Gastrocnemius medialis (tissue), 4 donors: ENCODE measurements at regions not wholly inside any gene's neighbourhood (a gene's known extent, or its start where the extent isn't known, plus 50 kb on each side); places are given as distances from the start of the nearest gene placed in this dataset.

Experiments used
- POLR2A ChIP-seq, 2 donors: fragments of 450-650 bp; IDR thresholded peaks; one replicate each; pipeline ENCODE4 v1.6.1; 2017; ENCODE audit warnings: antibody characterized with exemption in 2 of 2, mild to moderate bottlenecking in 2 of 2, moderate library complexity in 2 of 2
- TF ChIP-seq, protein P1 (sequence below), 5 experiments: fragments of 450-650 bp in 3 of 5; fragments of 200-600 bp in 2 of 5; sonication (generic) in 2 of 5; IDR thresholded peaks in 4 of 5; conservative IDR thresholded peaks in 1 of 5; 1 replicate in 4 of 5; 2 replicates in 1 of 5; pipeline ENCODE4 v1.5.1; 2016 to 2019; ENCODE audit warnings: antibody characterized with exemption in 5 of 5, mild to moderate bottlenecking in 3 of 5, moderate library complexity in 3 of 5

DNA sequence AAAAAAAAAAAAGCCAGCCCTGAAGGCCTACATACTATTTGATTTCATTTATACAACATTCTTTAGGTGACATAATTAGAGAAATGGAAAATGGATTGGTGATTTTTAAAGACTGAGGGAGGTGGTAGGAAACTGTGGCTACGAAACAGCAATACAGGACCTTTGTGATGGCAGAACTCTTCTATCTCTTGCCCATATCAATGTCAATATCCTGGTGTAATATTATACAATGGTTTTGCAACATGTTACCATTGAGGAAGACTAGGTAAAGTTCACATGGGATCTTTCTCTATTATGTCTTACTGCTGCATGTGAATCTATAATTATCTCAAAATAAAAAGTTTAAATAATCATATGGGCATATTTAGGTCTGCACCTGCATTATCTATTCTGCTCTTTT is 371.2 kb downstream of the ETS1 start:
- TF ChIP-seq POLR2A (IDR thresholded peaks at IDR 0.05) = no peak
- TF ChIP-seq, protein P1, sequence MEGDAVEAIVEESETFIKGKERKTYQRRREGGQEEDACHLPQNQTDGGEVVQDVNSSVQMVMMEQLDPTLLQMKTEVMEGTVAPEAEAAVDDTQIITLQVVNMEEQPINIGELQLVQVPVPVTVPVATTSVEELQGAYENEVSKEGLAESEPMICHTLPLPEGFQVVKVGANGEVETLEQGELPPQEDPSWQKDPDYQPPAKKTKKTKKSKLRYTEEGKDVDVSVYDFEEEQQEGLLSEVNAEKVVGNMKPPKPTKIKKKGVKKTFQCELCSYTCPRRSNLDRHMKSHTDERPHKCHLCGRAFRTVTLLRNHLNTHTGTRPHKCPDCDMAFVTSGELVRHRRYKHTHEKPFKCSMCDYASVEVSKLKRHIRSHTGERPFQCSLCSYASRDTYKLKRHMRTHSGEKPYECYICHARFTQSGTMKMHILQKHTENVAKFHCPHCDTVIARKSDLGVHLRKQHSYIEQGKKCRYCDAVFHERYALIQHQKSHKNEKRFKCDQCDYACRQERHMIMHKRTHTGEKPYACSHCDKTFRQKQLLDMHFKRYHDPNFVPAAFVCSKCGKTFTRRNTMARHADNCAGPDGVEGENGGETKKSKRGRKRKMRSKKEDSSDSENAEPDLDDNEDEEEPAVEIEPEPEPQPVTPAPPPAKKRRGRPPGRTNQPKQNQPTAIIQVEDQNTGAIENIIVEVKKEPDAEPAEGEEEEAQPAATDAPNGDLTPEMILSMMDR (IDR thresholded peaks at IDR 0.05 in 4 of 5, conservative IDR thresholded peaks at IDR 0.05 in 1 of 5) = no peak
